ENCODE measurements at regions not wholly inside any gene's neighbourhood (a gene's known extent, or its start where the extent isn't known, plus 50 kb on each side); places are given as distances from the start of the nearest gene placed in this dataset.
"Not testable (repeated sequence)": the region's sequence is repeated elsewhere in the genome, so short reads cannot be mapped to it uniquely, and the experiment has no call there.

DNA sequence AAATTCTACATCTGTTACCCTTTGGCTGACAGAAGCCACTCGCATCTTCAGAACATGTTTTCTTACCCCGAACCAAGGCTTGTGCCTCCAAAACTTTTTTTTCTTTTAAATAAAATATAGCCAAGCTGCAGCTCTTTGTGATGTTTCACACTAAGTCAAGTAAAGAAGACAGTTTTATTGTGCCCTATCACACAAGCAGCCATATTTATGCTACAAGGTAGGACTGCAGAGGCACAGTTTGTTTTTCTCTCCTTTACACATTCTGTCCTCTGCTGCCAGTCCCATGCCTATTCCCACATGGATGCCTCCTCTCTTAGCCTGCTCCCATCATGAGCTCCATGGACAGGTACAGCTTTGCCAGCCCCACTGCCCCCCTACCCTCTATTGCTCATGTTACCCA, 219.6 kb upstream of the THUMPD2 start:
- no peak for DNase-seq

DNA sequence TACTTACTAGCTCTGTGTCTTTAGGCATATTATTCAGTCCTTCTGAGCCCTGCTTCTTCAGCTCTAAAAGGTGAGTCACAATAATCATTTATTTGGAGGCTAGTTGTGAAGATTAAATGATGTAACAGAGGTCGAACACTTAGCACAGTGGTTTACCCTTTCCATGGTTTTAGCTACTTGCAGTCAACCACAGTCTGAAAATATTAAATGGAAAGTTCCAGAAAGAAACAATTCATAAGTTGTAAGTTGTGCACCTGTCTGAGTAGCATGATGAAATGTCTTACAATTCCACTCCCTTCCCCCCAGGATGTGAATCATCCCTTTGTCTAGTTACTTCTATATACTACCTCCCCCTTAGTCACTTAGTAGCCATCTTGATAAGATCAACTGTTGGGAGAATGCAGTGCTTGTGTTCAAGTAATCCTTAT, 217.6 kb upstream of the THUMPD2 start:
- DNase-seq = peak in 1 of 3 donors; percentile 66

DNA sequence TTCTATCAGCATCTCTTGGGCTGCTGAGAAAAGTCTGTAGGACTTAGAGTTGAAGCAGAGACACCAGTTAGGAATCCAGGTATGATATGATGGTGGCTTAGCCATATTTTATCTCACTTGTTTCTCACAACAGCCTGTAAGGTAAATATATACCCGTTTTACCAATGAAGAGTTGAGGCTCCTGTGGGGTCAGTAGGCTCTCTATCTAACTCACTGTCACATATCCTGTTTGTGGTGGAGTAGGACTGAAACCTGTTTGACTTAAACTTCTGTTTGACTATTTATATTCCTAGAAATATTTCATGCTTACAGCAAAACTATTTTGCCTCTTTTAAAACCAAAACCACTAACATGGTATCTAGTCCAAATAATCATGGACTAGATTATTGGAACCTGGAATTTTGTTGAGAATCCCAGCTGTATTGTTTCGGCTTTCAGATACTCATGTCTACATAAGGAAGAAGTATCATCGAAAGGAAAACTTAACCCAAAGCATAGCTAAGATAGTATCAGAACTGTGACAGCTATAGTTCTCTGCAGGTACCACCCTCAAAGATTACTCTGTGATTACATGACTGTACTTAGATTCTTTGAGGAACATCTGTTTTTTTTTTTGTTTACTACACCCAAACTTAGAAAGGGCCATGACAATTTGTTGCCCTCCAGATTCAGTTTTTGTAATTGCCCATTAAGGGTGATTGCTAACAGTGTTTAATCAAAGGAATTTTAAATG, 216.1 kb upstream of the THUMPD2 start:
- no peak for DNase-seq

DNA sequence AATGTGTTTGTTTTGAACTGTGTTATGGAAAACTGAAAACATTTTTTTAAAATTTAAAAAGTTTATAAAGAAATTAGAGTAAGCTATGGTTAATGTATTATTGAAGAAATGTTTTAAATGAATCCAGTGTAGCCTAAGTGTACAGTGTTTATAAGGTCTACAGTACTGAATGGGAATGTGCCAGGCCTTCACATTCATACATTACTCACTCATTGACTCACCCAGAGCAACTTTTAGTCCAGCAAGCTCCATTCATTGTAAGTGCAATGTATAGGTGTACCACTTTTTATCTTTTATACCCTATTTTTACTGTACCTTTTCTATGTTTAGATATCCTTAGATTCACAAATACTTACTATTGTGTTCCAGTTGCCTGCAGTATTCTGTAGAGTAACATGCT, 215.1 kb upstream of the THUMPD2 start:
- DNase-seq = peak in 1 of 3 donors; percentile 65

DNA sequence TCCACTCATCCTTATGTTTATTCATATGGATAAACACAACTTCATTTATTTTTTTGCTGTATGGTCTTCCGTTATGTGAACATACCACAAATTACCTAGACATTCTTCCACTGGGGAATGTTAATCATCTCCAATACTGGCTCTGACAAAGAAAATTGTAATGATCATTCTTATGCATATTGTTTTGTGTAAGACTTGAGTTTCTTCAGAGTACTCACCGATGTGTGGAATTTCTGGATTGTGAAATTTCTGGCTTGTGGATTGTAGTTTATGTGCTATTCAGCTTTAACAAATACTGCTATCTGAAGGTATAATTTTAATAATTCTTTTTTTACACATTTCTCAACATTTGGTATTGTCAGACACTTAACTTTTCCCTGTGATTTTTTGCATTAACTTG, 212.2 kb upstream of the THUMPD2 start:
- DNase-seq = peak in 1 of 3 donors; percentile 41

DNA sequence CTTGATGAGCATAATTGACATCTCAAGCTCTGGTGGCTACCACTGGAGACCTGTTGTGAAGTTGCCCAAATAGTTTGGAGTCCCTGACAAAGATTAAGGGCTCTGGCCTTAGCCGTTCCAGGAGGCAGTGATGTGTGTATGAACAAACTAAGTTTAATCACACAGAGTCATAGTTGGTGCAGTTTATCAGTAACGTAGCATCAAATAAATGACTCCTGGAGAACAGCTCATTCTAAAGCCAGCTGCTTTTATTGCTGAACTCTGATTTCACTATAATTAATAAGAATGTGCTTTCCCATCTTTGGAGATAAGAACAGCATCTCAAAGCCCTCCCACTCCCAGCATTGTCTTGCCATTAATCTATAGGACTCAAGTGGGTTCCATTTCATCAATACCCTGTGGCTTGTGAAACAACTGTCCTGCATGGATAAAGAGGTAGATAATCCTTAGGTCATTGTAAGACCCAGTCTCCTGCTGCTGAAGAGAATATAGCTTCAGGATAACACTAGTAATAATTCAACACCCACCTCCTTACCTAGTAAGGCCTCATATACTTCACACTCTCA, 211.4 kb upstream of the THUMPD2 start:
- DNase-seq = no peak

DNA sequence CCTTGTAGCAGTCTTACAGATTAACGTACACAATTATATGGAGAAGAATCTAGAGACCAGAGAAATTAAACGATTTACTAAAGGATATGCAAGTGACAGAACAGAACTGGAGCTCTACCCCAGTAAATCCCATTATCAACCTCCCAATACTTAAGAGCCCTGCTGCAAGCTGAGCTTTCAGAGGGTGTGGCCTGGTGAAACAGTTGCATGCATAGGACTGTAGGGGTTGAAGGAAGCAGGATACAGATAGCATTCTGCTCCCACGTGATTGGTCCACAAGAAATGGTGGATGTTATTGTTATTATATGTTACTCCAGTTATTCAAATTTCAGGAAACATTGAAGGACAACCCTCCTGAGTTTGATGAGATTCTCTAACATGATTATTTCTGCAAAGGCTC, 210.8 kb upstream of the THUMPD2 start:
- DNase-seq = no peak

DNA sequence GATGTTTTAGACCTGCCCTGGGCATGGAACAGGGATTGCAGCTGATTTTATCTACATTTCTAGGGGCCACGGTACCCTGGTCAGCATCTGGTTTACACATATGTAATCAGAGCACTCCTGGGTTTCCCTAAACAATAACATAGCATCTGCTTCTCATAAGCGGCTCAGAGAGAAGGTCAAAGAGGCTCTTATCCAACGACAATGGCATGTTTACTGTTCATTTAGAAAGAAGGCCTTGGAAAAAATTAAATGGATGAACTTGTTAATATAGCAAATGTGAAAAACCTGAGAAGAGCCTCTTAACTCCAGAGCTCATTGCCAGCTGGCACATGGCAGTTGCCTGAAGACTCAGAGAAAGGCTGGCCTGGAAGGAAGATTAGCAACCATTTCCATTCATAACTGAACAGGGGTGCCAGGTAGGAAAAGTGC, 202.8 kb upstream of the THUMPD2 start:
- peak; percentile 28 to 76 (median 61) for DNase-seq

DNA sequence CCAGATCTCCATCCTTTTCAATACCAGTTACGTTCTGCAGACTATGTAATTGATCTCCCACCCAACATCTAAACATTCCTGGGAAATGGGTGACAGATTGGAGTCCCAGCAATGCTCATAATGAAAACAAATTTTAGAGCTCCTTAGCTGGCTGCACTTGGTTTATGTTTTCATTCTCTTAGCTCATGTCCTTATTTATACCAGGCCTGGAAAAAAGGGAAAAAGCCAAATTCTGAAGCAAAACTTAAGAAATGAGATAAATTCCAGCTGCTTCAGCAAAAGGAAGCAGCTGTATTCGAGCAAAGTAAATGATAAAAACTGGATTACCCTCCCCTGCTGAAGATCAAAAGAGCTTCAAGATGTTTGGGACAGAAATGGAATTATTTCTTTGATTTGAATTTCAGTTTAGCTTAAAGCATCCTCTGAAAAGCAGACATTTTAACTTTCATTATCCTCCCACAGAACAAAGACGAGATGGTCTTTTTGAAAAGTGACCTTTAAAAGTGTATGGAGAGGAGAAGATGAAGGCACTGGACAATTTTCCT, 196.5 kb upstream of the THUMPD2 start:
- DNase-seq = peak in 1 of 3 donors; percentile 34

DNA sequence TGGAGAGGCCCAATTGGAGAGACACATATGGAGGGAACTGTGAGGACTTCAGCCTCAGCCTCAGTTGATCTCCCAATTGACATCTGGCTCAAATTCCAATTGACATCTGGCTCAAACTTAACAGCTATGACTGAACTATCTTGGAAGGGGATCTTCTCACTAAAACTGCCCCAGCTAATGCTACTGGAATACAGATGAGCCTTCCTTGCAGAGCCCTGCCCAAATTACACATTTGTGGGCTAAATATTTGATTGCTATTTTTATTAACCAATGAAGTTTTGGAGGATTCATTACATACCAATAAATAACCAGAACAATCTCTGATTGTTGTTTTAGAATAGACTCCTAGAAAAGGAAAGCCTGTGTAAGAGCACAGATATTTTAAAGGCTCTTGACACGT, 189.0 kb upstream of the THUMPD2 start:
- DNase-seq = no peak

DNA sequence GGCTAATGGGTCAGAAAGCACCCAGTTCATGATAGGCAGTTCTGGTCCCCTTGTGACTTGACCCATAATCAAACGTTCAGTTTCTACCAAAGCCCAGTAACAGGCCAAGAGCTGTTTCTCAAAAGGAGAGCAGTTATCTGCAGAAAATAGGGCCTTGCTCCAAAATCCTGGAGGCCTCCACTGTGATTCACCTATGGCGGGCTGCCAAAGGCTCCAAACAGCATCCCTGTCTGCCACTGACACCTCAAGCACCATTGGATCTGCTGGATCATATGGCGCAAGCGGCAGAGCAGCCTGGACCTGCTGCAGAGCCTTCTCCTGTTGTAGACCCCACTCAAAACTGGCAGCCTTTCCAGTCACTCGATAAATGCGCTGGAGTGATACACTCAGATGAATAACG, 181.6 kb upstream of the THUMPD2 start:
- DNase-seq = not testable (repeated sequence)

DNA sequence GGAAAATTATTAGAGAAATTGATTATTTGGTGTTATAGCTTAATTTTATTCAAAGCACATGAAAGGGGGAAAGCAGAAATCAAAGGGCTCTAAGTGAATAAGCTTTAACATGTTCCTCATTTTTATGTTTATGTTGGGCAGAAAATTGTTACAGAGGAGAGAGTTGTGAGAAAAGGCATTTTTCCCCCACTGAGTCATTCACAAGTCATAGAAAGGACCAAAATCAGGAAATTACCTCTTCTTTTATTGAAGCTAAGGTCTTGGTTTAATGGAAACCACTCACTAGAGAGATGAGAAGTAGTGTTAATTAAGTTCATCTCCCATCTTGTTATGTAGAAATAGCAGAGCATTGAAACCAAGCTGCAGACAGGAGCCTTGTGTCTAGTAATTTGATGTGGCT, 175.3 kb upstream of the THUMPD2 start:
- DNase-seq = no peak

DNA sequence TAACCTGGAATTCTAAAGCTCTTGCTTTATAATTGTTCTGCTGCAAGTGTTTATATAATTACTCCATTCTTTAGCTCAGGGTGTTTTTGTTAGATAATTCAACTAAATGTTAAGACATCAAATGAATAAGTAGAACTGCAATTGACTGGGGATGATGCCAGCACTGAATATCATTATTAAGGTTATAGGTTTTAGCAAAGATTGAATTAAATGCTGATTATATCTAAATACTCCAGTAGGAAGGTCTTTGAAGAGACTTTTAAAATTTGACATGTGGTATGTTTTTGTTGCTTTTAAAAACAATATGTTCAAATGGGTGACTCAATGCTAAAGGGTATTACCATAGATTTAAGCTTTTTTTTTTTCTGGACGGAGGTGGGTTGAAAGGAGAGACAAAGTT, 170.1 kb upstream of the THUMPD2 start:
- DNase-seq = no peak

DNA sequence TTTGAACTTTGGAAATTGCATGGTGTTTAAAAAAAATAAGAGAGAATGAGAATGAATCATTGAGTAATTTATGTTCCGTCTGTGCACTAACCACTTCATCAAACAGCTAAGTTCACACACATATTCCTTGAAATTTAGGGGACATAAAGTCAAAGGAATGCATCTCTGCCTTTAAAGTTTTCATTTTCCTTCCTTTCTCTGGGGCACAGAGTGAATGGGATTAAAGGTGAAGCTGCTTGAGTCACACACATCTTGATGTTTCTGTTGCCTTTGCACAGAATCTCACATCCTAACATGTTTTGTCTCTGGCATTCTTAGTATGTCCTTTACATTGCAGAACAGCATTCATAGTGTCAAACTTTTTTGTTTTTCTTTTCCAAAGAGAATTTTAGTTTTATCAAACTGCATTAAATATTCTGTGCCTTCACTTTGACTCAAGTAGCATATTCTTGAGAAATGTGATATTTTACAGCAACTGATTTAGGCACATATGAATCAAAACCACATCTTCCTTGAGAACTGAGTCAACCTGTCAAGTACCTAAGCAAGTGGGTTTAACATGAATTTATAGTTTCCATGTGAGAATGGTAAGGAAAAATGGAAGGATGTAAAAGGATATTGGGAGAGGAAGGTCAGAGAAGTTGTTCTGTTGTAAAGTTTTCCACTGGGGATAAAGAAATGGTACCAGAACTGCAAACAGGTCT, 169.1 kb upstream of the THUMPD2 start:
- DNase-seq = peak in 1 of 3 donors; percentile 43

DNA sequence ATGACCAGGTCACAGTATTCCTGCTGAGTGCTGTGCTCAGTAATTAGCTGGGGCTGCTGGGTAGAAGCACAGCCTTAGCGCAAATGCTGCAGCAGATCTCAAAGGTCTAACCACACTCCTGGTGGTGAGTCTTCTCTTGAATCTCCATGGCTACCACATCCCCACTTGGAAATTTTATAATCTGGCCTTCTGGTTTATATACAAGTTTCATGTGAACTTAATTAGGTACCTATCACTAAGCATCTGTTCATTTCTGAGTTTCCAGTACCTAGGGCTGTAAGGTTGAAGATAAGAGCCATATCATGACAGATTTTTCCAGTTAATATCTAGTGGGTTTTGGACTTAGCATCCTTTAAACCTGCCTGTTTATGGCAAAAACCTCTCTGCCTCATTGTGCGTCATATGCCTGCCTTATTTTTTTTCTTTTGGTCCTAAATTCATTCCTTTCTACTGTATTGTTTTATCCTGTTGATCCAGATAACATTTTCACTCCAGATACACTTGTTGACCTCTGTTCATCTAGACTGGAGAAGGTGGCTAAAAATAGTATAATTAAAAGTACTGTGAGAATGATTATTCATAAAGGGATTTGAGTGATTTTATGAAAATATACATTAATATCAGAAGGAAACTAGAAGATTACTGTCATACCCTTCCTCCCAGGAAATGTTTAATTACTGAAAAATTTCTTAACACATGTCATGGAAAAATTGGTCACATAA, 168.4 kb upstream of the THUMPD2 start:
- no peak for DNase-seq

DNA sequence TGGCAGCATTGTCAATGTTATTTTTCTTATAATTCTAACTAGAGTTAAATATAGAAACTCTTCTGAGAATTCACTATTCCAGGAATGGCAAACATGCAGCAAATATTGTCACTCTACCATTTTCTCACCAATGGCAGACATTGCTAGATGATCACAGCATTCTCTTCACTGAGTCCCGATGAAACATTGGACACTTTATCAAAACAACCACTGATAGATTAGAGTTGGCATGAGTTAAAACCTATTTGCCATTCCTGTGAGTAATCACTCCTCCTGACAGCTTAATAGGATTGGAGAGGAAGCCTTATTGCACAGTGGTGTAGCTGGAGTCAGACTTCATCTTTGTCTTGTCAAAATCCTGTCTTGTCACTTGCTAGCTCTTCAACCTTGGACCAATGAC, 163.9 kb upstream of the THUMPD2 start:
- peak in 1 of 3 donors; percentile 72 for DNase-seq

DNA sequence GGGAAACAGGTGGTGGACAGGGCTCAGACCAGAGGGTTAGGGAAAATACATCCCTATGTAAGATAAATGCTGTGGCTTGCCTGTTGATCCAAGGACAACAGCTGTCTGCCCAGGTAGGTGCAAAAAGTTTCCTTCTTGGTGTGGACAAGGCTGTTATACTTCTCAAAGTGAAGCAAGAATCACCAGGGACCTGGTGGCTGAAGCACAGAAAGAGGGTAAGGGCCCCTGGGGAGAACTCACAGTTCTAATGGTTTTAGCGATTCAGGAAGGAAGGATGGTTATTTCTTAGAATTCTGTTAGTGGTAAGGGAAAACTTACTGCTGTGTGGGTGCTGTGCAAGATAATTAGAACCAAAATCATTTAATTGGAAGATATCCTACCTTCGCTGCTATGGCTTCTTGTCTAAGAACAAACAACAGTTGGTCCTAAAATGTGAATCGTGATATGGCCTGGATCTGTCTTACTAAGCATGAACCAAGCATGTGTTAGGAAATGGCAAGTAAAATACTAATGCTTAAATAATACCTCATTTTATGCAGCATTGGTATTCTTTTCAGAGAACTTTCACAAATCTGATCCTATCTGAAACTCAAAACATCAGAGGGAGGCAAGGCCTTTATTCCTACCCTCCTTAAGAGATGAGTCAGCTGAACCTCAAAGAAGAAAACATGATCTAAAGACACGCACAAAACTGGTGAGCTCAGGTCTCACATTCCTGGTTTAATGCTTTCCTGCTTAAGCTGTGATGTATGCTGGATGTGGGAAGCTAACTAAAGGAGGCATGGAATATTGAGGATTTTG, 159.2 kb upstream of the THUMPD2 start:
- DNase-seq = peak in 1 of 3 donors; percentile 87

DNA sequence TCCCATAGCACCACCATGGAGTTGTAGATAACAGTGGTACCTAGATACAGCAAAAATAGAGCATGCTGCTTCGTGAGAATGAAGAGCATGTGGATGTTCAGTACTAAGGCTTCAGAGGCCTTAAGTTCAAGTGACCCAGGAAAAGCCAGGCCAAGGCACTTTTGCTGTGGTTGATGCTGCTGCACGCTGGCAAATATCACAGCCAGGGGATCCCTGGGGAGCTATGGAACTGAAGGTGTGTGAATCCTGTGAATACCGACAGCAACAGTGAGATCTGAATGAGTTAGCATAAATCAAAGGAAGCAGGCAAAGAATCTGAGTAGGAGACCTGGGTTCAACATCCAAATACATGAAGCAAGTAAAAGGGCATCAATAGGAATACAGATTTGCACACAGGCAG, 158.6 kb upstream of the THUMPD2 start:
- DNase-seq = no peak

DNA sequence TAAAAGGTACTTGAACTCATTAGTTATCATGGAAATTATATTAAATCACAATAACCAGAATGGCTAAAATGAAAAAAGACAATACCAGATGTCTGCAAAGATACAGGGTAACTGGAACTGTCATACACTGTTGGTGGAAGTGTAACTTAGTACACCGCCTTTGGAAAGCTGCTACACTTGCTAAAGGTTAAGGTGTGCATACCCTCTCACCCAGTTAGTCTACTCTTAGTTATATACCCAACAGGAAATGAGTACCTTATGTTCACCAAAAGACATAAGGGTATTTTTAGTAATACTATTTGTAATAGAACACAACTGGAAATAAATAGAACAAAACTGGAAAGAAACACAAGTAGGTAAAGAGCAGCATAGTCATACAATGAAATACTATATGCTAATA, 155.8 kb upstream of the THUMPD2 start:
- no peak for DNase-seq

DNA sequence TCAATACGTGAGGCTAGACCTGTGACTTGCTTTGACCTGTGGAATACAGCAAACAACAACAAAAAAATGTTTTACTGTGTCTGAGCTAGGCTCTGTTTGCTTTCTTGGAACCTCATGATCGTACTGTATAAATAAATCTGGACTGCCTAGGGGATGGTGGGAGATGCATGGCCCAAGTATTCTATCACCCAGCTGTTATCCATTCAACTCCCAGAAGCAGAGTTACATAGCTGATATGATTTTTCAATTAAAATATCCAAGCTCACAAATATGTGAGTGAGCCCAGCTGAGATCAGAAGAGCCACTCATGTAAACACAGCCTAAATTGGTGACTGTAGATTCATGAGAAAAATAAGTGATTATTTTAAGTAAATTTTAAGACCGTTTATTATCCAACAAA, 154.1 kb upstream of the THUMPD2 start:
- no peak for DNase-seq

DNA sequence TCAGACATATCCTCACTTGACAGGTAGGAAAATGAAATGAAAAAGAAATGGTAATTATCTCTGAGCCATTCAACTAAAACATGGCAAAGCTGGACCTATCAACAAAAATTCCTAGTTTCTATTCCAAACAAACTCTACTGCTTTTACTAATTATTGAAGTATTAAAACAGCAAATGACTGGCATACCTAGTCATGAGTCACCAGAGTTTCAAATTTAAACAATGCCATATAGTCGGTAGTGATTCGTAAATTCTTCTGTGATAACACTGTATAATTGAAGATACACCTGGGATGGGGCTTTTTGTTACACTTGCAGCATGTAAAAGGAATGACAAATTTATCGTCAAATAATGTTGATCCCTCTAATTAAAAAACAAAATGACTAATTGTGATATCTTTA, 153.1 kb upstream of the THUMPD2 start:
- DNase-seq = no peak
